NCI-H2196 (cell line): ENCODE measurements at regions not wholly inside any gene's neighbourhood (a gene's known extent, or its start where the extent isn't known, plus 50 kb on each side); places are given as distances from the start of the nearest gene placed in this dataset.
"Not testable (repeated sequence)": the region's sequence is repeated elsewhere in the genome, so short reads cannot be mapped to it uniquely, and the experiment has no call there.

Experiments used
- DNase-seq: peaks from one replicate; lab custom pipeline; 2025; ENCODE audit not compliant: unreplicated experiment; lab: John Stamatoyannopoulos, UW

GRCh38 chr6:14513496-14514393 lies 396.2 kb downstream of the CD83 start:
- no peak for DNase-seq

- DNase-seq = no peak
Measured at GRCh38 chr6:14516956-14517355, 399.4 kb downstream of the CD83 start.

GRCh38 chr6:14517516-14518105 lies 400.0 kb downstream of the CD83 start:
- no peak for DNase-seq

- no peak for DNase-seq
Measured at GRCh38 chr6:14518515-14519217, 401.1 kb downstream of the CD83 start.

DNA sequence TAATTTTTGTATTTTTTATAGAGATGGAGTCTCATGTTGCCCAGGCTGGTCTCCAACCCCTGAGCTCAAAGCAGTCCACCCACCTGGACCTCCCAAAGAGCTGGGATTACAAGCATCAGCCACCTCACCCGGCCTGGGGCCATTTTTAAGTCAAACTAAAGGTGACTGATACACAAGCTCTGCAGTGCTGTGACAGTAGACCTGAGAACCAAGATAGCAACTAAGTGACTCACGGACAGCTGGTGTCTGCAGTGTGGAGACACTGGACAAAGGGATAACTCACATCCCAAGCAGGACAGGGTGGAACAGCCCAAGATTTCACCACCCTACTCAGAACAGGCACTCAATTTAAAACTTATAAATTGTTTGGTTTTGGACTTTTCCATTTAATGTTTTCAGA lies 402.5 kb downstream of the CD83 start:
- no peak for DNase-seq

DNA sequence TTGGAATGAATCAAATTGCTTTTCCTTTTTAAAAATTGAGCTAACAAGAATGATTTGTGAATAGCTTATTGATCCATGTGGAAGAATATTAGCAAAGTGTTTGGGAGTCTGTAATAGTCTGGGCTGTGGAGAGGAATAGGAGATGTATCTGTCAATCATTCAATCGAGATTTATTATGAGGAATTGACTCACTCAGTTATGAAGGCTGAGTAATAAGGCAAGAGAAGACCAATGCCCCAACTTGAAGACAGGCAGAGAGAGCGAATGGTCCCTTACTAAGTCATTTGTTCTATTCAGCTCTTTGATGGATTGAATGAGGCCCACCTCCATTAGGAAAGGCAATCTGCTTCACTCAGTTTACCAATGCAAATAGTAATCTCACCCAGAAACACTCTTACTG lies 403.0 kb downstream of the CD83 start:
- DNase-seq = no peak

DNA sequence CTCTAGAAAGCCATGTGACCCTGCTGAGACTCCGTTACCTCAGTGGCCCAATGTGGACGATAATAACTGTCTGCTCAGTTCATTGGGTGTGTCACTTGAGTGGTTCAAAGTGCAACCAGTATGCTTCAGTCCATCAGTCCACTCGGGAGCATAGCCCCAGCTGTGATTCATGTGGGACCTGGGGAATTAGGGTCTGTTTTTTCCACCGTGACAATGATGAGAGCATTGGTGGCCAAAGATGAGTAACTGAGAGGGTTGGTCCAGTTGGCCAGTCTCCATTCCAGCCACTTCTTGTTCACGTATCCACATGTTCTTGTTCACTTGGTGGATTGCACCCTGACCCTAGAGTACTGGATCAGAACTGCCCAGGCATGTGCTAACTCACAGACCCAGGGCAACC lies 403.6 kb downstream of the CD83 start:
- no peak for DNase-seq

DNA sequence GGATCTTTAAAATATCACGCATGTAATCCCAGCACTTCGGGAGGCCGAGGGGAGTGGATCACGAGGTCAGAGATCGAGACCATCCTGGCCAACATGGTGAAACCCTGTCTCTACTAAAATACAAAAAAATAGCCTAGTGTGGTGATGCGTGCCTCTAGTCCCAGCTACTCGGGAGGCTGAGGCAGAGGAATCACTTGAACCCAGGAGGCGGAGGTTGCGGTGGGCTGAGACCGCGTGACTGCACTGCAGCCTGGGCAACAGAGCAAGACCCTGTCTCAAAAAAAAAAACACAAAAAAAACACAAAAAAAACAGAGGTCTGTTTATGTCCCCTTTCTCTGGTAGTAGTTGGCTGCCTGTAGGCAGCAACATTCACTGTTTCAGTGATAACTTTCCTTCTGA lies 404.3 kb downstream of the CD83 start:
- DNase-seq = not testable (repeated sequence)

- DNase-seq = no peak
Measured at GRCh38 chr6:14524319-14524718, 406.7 kb downstream of the CD83 start.

DNA sequence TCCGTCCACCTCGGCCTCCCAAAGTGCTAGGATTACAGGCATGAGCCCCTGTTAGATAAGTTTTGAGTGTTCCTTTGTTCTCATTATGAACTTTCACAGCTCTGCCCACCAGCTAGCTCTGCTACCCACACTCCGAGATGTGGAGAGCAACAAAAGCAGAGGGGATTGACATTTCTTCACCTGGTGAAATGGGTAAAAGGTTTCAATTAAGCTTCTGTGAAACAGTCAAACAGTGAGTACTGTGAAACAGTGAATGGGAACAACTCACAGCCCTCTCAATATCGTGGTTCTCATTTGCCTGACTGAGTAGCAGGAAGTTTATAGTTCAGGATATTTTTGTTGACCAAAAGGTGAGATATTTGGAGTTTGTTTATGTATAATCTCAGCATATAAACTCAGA lies 412.8 kb downstream of the CD83 start:
- DNase-seq = no peak

- DNase-seq = no peak
Measured at GRCh38 chr6:14533446-14533845, 415.9 kb downstream of the CD83 start.

DNA sequence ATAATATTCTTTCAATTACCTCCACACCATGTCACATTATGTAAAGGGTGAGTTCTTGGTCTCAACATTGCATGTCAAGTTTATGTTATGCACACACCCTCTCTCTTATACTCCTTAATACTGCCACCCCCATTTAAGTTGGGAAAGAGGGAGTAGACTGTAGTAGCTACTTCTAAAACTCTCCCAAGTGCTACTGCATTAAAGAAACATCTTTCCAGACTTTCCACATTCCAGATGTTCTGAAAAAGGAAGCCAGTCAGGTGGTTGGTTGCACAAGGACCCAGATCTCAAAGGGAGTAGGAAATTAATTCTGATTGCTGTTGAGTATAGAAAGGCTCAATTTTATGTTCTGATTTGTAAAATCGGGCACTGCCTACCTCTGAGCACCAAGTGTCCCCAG lies 419.5 kb downstream of the CD83 start:
- no peak for DNase-seq

GRCh38 chr6:14540276-14540675 lies 422.7 kb downstream of the CD83 start:
- DNase-seq = no peak

DNA sequence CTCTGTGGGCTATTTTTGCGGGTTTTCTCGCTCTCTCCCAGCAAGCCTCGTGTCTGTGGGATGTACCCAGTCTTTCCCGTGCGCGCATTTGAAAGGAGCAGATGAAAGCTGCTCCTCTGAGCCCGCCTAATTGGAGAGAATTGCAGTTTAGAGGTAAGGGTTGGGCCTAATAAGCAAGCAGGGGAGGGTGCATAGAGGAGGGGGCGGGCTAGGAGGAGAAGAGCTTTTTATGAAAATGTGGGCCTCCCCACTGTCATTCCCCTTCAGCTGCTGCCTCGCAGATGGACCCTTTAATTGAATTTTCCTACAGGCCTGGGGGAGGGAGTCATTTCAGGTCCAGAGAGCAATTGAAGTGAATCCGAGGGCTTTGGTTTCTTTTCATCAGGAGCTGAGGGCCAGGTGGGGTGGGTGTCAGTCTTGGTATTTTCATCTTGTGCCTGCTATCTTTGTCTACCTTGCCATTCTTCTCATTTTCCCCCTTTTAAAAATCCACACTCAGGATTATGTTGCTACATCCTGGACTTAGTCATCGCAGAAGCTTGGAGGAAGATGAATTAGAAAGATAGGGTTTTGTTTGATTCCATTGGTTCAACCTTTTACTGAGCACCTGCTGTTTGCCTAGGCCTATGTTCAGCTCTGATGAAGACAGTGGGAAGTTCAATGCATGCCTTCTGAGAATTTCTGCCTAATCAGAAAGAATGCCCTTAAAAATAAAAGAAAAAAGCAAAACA lies 423.4 kb downstream of the CD83 start:
- no peak for DNase-seq

DNA sequence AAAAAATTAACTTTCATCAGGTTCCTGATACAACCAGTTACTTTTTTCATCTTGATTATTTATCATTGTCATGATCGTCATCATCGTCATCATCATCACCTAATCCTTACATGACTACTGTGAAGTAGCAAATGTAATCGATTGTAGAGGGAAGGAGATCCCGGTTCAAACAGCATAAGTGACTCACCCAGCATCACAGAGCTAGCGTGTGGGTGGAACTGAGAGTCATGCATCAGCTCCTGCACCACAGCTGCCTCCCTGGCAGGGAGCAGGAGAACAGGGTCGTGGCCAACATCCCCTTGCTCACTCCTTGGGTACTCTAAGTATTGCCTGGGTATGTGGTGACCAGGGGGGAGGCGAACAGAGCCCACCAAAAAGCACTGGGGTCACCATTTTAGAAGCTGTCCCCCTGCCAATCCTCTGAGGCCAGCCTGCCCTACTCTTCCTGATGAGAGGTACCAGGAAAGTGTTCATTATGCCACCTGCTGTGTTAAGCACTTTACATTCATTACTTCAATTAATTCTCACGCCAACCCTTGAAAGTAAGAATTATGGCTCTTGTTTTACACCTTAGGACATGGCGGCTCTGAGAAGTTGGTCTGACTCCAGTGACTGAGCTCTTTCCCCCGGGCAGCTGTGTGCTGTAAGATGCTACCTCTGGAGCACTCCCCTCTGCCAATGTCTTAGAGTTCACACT lies 425.2 kb downstream of the CD83 start:
- no peak for DNase-seq

DNA sequence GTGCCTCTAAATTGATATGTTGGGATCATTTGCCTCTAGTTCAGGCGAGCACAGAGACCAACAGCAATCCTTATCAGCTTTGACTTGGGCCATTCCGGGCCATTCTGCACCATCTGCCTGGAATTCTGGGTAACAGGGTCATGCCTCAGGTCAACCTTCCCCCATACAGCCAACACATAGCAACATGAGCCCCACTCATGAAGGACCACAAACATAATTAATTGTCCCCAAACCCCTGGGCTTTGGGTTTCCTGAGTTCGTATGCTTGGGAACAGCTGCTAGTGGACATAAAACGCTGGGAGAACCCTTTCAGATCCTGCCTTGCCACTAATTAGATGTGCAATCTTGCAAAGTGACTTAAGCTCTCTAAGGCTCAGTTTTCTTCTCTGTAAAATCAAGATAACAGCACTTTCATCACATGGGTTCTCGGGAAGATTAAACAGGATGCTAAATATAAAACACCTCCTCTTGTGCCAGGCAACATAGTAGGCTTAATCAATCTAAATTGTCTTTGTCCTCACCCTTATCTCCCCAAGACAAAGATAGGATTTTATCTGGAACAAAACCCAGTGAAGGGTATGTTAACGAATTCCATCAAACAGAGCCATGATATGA lies 426.5 kb downstream of the CD83 start:
- no peak for DNase-seq

DNA sequence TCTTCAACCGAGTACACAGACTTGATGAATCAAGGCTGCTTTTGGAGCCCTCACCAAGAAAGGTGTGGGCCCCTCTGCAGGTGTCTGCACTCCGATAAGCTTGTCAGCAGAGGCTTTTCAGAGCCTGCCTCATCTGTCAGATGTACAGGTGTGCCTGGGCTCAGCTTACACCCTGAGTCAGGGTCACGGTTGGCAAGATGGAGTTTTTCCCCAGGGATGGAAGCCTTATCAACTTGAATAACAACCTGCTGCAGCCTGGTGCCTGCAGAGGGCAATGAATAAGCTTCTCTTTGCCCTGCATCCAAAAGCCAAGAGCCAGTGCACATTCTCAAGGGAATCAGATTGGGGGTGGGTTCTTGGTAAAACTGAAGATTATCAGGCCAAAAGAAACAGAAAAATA lies 427.1 kb downstream of the CD83 start:
- DNase-seq = no peak

- no peak for DNase-seq
Measured at GRCh38 chr6:14545496-14545895, 427.9 kb downstream of the CD83 start.

GRCh38 chr6:14546036-14546435 lies 428.5 kb downstream of the CD83 start:
- no peak for DNase-seq

- no peak for DNase-seq
Measured at GRCh38 chr6:14547284-14547998, 429.9 kb downstream of the CD83 start.
